WTC11 (cell line): ENCODE measurements at regions not wholly inside any gene's neighbourhood (a gene's known extent, or its start where the extent isn't known, plus 50 kb on each side); places are given as distances from the start of the nearest gene placed in this dataset.

Source experiments
- ATAC-seq: fragments of 200-7000 bp; cut with Tn5 transposase; 2 replicates; pipeline ENCODE4 v1.10.0; 2021; ENCODE audit warnings: mild to moderate bottlenecking, moderate library complexity
- CTCF ChIA-PET: fragments of 300-600 bp; sonication (Branson Sonifier 250); formaldehyde crosslinking; loops from one replicate; lab custom pipeline; 2021; ENCODE audit warnings: antibody characterized with exemption; lab: Charles Lee
- POLR2A ChIA-PET: fragments of 350-600 bp; sonication (Branson Sonifier 250); formaldehyde crosslinking; loops from one replicate; lab custom pipeline; 2021; ENCODE audit warnings: antibody characterized with exemption; lab: Charles Lee
- DNase-seq: peaks from one replicate; pipeline ENCODE4 v3.0.0; 2021; ENCODE audit warnings: low spot score
- H3K27ac Mint-ChIP-seq: 2 replicates; pipeline ENCODE4 v1.8.0; 2021; ENCODE audit warnings: mixed read lengths
- H3K27me3 Mint-ChIP-seq: 2 replicates; pipeline ENCODE4 v1.8.0; 2021; ENCODE audit warnings: low read depth, mild to moderate bottlenecking, moderate library complexity, mixed read lengths
- H3K36me3 Mint-ChIP-seq: 2 replicates; pipeline ENCODE4 v1.8.0; 2021; ENCODE audit warnings: mixed read lengths
- H3K4me1 Mint-ChIP-seq: 2 replicates; pipeline ENCODE4 v1.8.0; 2022; ENCODE audit warnings: mixed read lengths
- H3K4me3 Mint-ChIP-seq: 2 replicates; pipeline ENCODE4 v1.8.0; 2021; ENCODE audit warnings: mild to moderate bottlenecking, moderate library complexity, mixed read lengths
- H3K9me3 Mint-ChIP-seq: 2 replicates; pipeline ENCODE4 v1.8.0; 2021; ENCODE audit warnings: mixed read lengths
- ATF3 ChIP-seq: sonication (generic); formaldehyde crosslinking; conservative IDR thresholded peaks from 2 replicates; pipeline ENCODE4 v1.8.1; 2022; ENCODE audit warnings: mild to moderate bottlenecking, missing genetic modification reagents
- CBFB ChIP-seq: sonication (generic); formaldehyde crosslinking; IDR thresholded peaks from 2 replicates; pipeline ENCODE4 v1.8.1; 2022; ENCODE audit warnings: mild to moderate bottlenecking, low read depth, missing genetic modification reagents
- CREB1 ChIP-seq: sonication (generic); formaldehyde crosslinking; IDR thresholded peaks from 2 replicates; pipeline ENCODE4 v1.8.0; 2023; ENCODE audit warnings: mild to moderate bottlenecking, missing genetic modification reagents
- CREM ChIP-seq: sonication (generic); formaldehyde crosslinking; IDR thresholded peaks from 2 replicates; pipeline ENCODE4 v1.8.1; 2022; ENCODE audit warnings: mild to moderate bottlenecking, missing genetic modification reagents, moderate library complexity
- E2F5 ChIP-seq: sonication (generic); formaldehyde crosslinking; IDR thresholded peaks from 2 replicates; pipeline ENCODE4 v1.8.1; 2022; ENCODE audit warnings: mild to moderate bottlenecking, moderate library complexity, missing genetic modification reagents
- EMX1 ChIP-seq: fragments of 250-450 bp; sonication (Bioruptor Pico); IDR thresholded peaks from 2 replicates; pipeline ENCODE4 v1.8.0; 2021; ENCODE audit warnings: mild to moderate bottlenecking
- ERG ChIP-seq: fragments of 250-450 bp; sonication (Bioruptor Pico); IDR thresholded peaks from 2 replicates; pipeline ENCODE4 v1.8.0; 2021; ENCODE audit warnings: mild to moderate bottlenecking
- FOXP1 ChIP-seq: sonication (generic); formaldehyde crosslinking; IDR thresholded peaks from 2 replicates; pipeline ENCODE4 v1.8.0; 2022; ENCODE audit warnings: missing genetic modification reagents, mild to moderate bottlenecking, moderate library complexity, borderline replicate concordance
- FOXP4 ChIP-seq: sonication (generic); formaldehyde crosslinking; IDR thresholded peaks from 2 replicates; pipeline ENCODE4 v1.8.0; 2022; ENCODE audit warnings: mild to moderate bottlenecking, missing genetic modification reagents
- HMGXB4 ChIP-seq: sonication (generic); formaldehyde crosslinking; IDR thresholded peaks from 2 replicates; pipeline ENCODE4 v1.8.1; 2023; ENCODE audit warnings: mild to moderate bottlenecking, moderate library complexity, missing genetic modification reagents
- IRF2 ChIP-seq: sonication (generic); formaldehyde crosslinking; IDR thresholded peaks from 2 replicates; pipeline ENCODE4 v1.8.0; 2022; ENCODE audit warnings: low read depth, missing genetic modification reagents, borderline replicate concordance
- JAZF1 ChIP-seq: fragments of 250-450 bp; sonication (Bioruptor Pico); IDR thresholded peaks from 2 replicates; pipeline ENCODE4 v1.9.0; 2021; ENCODE audit warnings: moderate library complexity, mild to moderate bottlenecking, inconsistent platforms
- JUN ChIP-seq: sonication (generic); formaldehyde crosslinking; IDR thresholded peaks from 2 replicates; pipeline ENCODE4 v1.8.0; 2023; ENCODE audit warnings: mild to moderate bottlenecking, missing genetic modification reagents
- MAX ChIP-seq: sonication (generic); formaldehyde crosslinking; IDR thresholded peaks from 2 replicates; pipeline ENCODE4 v1.8.0; 2022; ENCODE audit warnings: mild to moderate bottlenecking, missing genetic modification reagents
- MXD4 ChIP-seq: fragments of 250-450 bp; sonication (Bioruptor Pico); IDR thresholded peaks from 2 replicates; pipeline ENCODE4 v1.8.0; 2021; ENCODE audit warnings: mild to moderate bottlenecking, moderate library complexity, borderline replicate concordance
- NFYB ChIP-seq: sonication (generic); formaldehyde crosslinking; conservative IDR thresholded peaks from 2 replicates; pipeline ENCODE4 v1.8.0; 2022; ENCODE audit warnings: low read depth, missing genetic modification reagents
- PREB ChIP-seq: sonication (generic); formaldehyde crosslinking; IDR thresholded peaks from 2 replicates; pipeline ENCODE4 v1.8.1; 2022; ENCODE audit warnings: mild to moderate bottlenecking, missing genetic modification reagents, moderate library complexity, borderline replicate concordance
- ZBTB43 ChIP-seq: sonication (generic); formaldehyde crosslinking; IDR thresholded peaks from 2 replicates; pipeline ENCODE4 v1.8.1; 2023; ENCODE audit warnings: mild to moderate bottlenecking, missing genetic modification reagents
- ZMAT4 ChIP-seq: fragments of 250-450 bp; sonication (Bioruptor Pico); IDR thresholded peaks from 2 replicates; pipeline ENCODE4 v1.9.0; 2021; ENCODE audit warnings: mild to moderate bottlenecking
- ZNF416 ChIP-seq: fragments of 250-450 bp; sonication (Bioruptor Pico); IDR thresholded peaks from 2 replicates; pipeline ENCODE4 v1.9.0; 2021; ENCODE audit warnings: mild to moderate bottlenecking, inconsistent platforms
- ZNF425 ChIP-seq: fragments of 250-450 bp; sonication (Bioruptor Pico); conservative IDR thresholded peaks from 2 replicates; pipeline ENCODE4 v1.9.0; 2021; ENCODE audit warnings: mild to moderate bottlenecking

- ChIA-PET POLR2A (no interaction called here), CTCF (no interaction called here)
- no peak for ATAC-seq
- Mint-ChIP-seq H3K4me3 (no peak overlapping the region), H3K4me1 (peaks cover 18% of the 10 kb centered on the region), H3K36me3 (peaks cover under 1% of the 10 kb centered on the region; the same call in 1 of the 2 replicates), H3K9me3 (peaks cover 2% of the 10 kb centered on the region), H3K27ac (no peak overlapping the region), H3K27me3 (peaks cover 100% of the 10 kb centered on the region)
- no peak for TF ChIP-seq JUN (CRISPR knock-in tag)
- TF ChIP-seq IRF2 (CRISPR knock-in tag): no peak
- no peak for TF ChIP-seq ERG (CRISPR knock-in tag)
- TF ChIP-seq ATF3: no peak
- TF ChIP-seq ZNF425: no peak
- no peak for TF ChIP-seq MXD4 (CRISPR knock-in tag)
- TF ChIP-seq FOXP1 (CRISPR knock-in tag): no peak
- DNase-seq: no peak
These were observed 413.3 kb upstream of the TNP1 start for GRCh38 chr2:217273162-217273561.

- POLR2A ChIA-PET: no interaction called here
- peaks cover 100% of the 10 kb centered on the region for H3K27me3 Mint-ChIP-seq
- H3K36me3 Mint-ChIP-seq: peaks cover 14% of the 10 kb centered on the region
- H3K27ac Mint-ChIP-seq: no peak overlapping the region
- peaks cover 15% of the 10 kb centered on the region for H3K9me3 Mint-ChIP-seq
- DNase-seq: no peak
- CTCF ChIA-PET: no interaction called here
- no peak overlapping the region for H3K4me3 Mint-ChIP-seq
- peaks cover 18% of the 10 kb centered on the region for H3K4me1 Mint-ChIP-seq
- no peak for ATAC-seq
- no peak for TF ChIP-seq CBFB (CRISPR knock-in tag)
- TF ChIP-seq ZBTB43 (CRISPR knock-in tag): no peak
- no peak for TF ChIP-seq EMX1 (CRISPR knock-in tag)
- TF ChIP-seq ZNF416 (CRISPR knock-in tag): no peak
- no peak for TF ChIP-seq PREB (CRISPR knock-in tag)
- no peak for TF ChIP-seq CREM (CRISPR knock-in tag)
- no peak for TF ChIP-seq ZMAT4 (CRISPR knock-in tag)
- TF ChIP-seq HMGXB4 (CRISPR knock-in tag): no peak
- TF ChIP-seq JAZF1 (CRISPR knock-in tag): no peak
- no peak for TF ChIP-seq FOXP4 (CRISPR knock-in tag)
- no peak for TF ChIP-seq CREB1 (CRISPR knock-in tag)
- TF ChIP-seq NFYB: no peak
- TF ChIP-seq E2F5 (CRISPR knock-in tag): no peak
- TF ChIP-seq MAX: no peak
These were observed 411.9 kb upstream of the TNP1 start for GRCh38 chr2:217271813-217272212.
